T-helper 1 cell treated with Interleukin-12 subunit alpha and Interleukin-12 subunit beta and Interleukin-4 antibody, amounts not matched to agents 30 ng/mL and 1 ng/mL, for 36 hours (primary cell): ENCODE measurements at regions not wholly inside any gene's neighbourhood (a gene's known extent, or its start where the extent isn't known, plus 50 kb on each side); places are given as distances from the start of the nearest gene placed in this dataset.
"Not testable (repeated sequence)": the region's sequence is repeated elsewhere in the genome, so short reads cannot be mapped to it uniquely, and the experiment has no call there.

Experiments used
- intact Hi-C: fragments of 100-400 bp; cut with micrococcal nuclease; formaldehyde crosslinking; loops from one replicate; pipeline ENCODE4 v1.15.1; 2024

DNA sequence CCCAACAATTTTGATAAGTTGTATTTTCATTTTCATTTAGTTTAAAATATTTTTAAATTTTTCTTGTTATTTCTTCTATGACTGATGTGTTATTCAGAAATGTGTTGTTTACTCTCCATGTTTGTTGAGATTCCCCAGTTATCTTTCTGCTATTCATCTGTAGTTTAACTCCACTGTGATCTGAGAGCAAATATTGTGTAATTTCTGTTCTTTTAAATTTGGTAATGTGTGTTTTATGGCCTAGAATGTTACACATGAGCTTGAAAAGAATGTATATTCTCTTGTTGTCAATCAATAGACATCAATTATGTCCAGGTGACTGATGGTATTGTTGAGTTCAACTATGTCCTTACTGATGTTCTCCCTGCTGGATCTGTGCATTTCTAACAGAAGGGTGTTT, 188.2 kb downstream of the CYP26B1 start:
- intact Hi-C loops, result no loop called here

DNA sequence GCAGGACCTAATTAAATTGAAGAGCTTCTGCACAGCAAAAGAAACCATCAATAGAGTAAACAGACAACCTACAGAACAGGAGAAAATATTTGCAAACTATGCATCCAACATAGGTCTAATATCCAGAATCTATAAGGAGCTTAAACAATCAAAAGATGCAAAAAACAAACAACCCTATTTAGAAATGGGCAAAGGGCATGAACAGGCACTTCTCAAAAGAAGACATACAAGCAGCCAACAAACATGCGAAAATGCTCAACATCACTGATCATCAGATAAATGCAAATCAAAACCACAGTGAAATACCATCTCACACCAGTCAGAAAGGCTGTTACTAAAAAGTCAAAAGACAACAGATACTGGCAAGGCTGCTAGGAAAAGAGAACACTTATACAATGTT, 189.2 kb downstream of the CYP26B1 start:
- intact Hi-C loops, result not testable (repeated sequence)

DNA sequence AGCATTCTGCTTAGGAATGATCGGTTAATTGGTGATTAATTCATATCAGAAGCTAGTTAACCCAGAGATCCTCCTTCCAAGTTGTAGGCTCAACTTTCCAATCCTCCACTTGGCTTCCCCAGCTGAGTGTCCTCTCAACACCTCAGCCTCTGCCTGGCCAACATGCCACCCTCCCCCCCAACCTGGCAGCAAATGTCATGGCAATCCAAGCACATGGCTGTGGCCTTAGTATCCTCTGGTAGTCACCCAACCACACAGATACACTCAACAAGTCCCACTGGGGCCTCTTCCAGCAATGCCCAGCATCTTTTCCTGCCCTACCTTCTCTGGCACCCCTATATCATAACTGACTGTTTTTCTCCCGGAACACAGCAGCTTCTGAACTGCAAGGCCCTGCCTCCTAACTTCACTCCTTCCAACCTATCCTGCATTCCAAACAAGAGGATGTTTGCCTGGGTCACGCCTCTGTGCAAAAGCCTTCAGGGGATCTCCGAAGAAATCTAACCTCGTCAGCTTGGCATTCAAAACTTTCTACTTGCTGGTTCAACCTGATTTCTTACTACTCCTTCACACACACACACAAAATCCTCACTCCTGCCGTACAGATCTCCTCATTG, 195.0 kb downstream of the CYP26B1 start:
- intact Hi-C loops, result no loop called here

DNA sequence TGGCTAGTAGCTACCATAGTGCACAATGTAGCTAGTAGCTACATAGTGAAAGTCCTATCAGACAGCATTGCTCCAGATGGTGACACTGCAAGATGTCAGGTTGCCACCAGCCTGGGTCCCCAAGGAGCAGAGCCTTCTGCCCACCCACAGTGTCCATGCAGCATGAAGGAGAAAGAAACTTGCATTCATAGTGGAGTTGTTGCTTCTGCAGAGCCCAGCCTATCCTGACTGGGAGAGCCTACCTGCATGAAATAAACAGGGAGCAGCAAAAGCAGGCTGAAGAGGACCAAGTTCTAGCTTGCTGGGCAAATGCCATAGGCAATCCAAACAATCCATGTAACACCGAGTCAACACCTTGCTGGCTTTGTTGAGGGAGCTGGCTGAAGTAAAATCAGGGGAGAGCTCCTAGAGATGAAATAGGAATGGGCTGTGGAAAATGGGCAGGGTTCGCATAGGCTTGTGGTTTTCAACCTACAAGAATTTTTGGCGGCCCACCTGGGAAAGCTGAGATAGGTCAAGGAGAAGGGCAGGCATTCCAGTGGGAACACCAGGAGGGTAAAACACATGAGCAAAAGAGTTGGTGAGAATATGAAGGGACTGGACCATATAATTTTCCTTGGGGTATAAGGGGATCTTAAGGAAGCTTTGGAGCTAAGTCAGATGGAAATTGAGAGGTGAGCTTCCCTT, 195.8 kb downstream of the CYP26B1 start:
- intact Hi-C loops, result no loop called here

DNA sequence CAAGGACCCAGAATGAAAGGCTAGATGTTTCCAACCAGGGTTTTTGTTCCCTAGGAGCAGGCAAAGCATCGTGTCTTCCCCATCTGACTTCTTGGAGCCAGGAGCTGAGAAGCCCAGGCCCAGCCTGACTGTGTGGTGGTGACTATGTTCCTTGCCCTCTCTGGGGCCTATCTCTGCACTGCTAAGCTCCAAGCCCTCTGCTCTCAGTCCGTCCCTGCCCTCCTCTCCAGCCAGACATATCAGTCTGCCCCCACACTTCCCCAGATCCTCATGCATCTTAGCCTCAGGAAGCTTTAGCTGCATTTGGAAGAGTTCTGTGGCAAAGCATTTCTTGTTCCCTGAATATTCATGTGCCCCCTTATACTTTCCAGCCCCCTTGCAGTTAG, 196.6 kb downstream of the CYP26B1 start:
- intact Hi-C loops, result no loop called here

DNA sequence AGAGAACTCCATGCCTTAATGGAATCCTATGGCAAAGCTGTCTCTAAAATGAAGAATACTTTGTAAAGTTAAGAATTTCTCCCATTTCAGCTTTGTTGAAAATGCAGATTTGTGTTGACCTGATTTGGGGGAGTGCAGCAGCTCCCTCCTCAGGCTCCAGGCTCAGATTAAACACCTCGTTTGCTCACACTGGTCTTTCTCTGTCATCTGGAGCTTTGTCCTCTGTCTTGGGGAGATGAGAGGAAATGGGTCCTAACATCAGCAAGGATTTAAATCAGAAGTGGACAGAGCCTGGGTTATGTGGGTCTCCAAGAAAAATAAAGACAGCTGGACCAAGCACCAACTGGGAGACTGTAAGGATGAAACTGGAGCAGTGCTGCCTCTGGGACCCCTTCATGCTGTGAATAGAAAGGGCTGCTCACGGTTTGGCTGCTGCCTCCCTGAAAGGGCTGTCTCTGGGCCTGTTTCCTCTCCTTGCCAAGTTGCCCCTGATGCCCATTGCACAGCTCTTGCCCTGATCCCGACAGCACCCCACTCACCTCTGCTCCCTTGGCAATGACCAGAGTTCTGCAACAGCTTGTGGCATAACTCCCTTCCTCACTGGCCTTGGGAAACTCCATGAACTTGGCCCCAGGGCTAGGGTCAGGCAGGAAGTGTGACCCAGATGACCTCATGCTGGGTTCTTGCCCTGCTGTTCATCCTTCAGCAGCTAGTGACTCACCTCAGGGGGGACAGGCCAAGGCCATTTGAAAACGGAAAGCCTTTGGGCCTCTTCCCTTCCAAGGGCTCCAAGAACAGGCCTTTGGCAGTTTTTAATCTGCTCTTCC, 197.2 kb downstream of the CYP26B1 start:
- intact Hi-C loops, result no loop called here

DNA sequence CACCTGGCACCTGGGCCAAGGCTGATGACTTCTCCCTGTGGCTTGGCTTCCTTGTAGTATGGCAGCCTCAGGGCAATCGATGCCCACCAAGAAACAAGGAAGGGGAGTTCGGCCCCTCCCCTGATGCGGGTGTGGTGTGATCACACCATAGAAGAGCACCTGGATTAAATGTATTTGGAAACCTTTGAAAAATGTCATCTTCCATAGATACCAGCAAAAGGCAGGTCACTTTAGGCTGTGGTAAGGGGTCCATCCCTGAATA, 198.2 kb downstream of the CYP26B1 start:
- intact Hi-C loops, result no loop called here

DNA sequence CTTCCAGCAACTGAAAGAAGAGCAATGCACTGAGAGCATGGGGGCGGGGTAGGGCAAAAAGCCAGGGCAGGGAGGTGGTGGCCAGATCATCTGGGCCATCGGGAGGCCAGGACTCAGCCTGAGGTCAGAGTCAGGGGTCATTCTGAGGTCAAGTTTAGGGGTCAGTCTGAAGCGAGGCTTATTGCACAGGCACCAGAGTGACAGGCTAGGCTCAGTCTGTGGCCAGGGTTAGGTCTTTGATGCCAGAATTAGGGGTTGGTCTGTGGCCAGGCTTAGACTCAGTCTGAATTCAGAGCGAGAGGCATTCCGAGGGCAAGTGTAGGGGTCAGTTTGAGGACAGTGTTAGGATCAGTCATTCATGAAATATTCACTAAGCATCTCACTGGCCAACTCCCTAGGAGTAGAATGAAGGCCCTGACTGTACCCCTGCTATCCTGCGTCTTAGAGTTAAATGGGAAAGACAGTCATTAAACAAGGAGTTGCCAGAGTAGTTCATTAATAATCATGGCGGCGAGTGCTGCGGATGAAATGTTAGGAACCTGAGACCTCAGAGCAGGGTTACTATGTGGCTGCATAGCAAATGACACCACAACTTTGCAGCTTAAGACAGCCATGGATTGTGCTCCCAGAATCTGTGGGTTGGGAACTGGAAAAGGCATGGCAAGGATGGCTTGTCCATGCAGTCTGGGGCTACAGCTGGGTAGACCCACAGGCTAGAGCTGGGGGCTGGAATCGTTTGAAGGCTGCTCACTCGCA, 198.7 kb downstream of the CYP26B1 start:
- intact Hi-C loops, result no loop called here

DNA sequence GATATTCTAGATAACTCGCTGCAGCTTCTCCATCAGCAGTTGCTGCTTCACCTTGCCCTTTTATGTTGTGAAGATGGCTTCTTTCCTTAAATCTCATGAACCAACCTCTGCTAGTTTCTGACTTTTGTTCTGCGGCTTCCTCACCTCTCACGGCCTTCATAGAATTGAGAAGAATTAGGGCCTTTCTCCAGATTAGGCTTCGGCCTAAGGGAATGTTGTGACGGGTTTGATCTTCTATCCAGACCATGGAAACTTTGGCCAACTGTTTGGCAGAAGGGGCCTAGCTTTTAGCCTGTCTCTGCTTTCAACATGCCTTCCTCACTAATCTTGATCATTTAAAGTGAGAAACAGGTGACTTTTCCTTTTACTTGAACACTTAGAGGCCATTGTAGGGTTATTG, 199.9 kb downstream of the CYP26B1 start:
- intact Hi-C loops, result no loop called here

DNA sequence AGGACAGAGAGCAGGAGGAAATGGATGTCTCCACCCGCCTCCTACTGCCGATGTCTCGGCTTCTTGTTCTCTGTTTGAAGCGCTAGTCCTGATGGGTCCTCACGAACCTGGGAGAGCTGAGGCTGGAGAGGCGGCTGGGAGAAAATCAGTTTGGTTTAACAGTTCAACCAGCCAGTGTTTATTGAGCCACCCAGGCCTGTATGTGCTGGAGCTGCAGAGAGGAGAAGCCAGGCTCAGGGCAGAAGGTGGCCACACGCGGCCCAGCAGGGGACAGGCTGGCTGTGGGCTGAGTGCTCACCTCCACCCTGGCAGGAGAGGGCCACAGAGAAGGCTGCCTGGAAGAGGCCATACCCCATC, 202.1 kb downstream of the CYP26B1 start:
- intact Hi-C loops, result no loop called here

DNA sequence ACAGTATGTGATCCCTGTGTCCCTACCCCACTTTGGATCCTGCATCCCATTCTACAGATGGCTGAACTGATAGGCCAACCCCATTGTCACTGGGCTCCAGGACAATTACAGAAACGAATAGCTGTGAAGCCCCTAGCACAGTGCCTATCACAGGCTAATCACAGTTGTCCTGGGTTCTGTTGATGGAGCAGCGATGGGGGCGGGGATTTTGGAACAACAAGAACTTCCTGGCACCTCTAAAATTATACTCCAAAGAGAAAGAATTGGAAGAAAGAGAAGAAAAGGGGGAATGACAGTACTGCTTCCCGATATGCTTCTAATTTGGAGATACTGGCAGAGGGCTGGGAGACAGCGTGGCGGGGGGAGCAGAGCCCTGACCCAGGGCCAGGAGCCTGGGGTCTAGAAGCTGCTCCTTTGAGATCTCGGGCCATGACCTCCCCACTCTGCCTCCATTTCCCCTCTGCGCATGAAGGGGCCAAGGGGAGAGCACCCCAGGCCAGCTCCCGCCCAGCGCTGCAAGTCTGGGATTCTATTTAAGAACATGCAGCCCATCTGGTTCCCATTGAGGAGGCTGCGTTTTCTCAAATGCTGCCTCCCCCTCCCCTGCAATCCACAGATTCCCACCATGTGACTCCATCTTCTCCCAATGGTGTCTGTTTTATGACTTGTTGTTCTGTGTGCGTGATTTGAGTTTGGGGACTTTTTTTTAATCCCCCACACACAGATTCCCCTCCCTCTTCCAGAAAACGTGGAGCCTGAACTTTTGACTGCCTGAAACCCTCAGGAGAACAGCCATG, 202.7 kb downstream of the CYP26B1 start:
- intact Hi-C loops, result no loop called here

DNA sequence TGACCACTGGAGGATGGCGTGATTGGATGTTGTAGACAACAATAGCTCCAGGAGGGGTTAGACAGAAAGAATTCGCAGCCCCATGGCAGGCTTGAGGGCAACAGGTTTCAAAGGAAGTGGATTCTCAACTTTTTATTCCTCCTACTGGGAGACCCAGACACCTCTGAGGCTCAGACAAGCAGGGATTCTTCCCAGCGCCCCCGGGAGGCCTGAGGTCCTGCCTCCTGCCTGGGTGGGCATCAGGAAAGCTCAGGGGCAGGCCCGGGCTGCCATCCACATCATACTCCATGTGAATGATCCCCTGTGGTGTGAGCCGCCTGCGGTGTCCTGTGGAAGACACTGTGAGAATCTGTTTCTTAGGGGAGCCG, 203.5 kb downstream of the CYP26B1 start:
- intact Hi-C loops, result no loop called here

DNA sequence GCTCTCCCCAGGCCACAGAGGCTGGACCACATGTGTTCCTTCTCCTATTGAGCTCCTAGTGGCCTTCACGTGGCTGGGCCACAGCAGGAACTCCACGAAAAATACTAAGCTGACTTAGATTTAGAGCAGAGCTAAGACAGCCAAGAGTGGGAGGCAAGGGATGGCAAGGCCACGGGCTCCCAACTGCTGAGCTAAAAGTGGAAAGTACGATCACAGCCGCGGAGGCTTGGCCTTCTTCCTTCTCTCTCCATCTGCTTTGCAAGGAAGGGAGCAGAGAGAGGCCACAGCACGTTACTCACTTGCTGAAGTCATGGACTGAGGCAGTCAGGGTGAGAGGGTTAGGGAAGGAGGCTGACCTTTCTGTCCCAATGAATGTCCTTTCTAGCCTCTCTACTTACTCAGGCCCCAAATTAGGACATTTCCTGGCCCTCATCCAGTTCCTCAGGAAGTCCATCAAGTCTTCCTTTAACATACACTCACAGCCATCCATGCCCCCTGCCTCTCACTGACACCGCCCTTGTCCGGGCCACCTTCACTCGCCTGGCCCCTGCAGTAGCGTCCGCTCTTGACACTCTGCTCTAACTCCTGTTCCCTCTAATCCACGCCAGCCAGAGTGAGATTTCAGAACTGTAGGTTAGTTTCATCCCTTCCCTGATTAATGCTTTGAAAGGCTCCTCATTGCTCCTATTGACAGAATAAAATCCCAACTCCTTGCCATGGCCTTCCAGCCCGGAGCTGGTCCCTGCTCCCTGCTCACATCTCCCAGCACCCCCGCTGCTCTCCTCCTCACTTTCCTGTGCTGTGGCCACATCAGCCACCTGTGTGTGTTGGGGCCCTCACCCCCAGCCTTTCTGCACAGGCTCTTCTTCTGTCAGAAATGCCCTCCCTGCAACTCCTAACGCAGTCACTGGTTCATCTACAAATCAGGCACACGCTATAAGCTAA, 204.2 kb downstream of the CYP26B1 start:
- intact Hi-C loops, result no loop called here

DNA sequence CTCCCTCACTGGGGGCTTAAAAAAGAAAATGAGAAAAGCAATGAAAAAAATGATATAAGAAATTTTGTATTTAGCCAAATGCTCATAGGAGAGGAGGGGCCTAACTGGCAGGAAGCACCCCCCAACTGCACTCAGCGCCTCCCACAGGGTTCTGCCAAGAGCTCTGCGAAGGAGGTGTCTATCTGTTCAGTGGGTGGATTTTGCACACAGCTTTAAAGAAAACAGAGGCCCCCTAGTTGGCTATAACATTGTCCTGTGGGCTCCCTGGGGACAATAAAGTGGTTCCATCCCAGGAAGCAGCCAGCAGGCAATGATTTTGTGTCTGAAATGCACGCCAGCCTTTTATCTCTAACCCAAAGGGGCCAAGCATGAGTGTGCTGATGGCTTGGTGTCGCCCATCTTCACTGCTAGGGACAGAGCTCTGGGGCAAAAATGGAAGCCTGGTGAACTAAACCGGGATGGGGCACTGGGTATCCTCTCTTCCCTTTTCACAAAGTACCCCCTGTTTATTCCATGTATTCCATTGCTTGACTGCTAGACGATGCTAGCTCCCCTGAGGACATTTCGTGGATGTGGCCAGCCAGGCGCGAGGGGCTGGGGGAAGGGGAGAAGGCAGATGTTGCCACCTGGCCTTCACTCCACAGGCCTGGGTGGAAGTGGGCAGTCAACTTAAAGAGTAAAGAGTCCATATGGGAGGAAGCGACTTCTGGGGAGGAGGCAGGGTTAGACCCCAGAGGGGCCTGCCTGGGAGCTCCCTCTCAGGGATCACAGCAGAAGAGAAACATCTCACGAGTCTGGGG, 205.7 kb downstream of the CYP26B1 start:
- intact Hi-C loops, result no loop called here

DNA sequence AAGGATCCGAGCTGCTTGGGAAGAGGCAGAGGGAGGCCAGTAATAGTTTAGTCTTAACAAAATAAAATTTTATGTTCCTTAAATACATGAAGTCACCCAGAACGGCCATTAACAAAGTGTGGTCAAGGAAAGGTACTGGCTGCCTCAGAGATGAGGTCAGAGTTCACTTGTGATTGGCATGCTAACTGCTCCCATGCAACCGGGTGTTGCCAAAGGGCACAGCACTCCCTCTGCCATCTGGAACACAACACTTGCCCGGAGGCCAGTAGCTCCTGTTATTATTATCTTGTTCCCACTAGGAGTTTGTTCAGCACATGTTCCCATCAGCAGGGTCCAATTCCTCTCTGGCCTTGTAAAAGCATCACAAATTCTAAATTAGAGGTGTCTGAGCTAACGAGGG, 207.0 kb downstream of the CYP26B1 start:
- intact Hi-C loops, result no loop called here

DNA sequence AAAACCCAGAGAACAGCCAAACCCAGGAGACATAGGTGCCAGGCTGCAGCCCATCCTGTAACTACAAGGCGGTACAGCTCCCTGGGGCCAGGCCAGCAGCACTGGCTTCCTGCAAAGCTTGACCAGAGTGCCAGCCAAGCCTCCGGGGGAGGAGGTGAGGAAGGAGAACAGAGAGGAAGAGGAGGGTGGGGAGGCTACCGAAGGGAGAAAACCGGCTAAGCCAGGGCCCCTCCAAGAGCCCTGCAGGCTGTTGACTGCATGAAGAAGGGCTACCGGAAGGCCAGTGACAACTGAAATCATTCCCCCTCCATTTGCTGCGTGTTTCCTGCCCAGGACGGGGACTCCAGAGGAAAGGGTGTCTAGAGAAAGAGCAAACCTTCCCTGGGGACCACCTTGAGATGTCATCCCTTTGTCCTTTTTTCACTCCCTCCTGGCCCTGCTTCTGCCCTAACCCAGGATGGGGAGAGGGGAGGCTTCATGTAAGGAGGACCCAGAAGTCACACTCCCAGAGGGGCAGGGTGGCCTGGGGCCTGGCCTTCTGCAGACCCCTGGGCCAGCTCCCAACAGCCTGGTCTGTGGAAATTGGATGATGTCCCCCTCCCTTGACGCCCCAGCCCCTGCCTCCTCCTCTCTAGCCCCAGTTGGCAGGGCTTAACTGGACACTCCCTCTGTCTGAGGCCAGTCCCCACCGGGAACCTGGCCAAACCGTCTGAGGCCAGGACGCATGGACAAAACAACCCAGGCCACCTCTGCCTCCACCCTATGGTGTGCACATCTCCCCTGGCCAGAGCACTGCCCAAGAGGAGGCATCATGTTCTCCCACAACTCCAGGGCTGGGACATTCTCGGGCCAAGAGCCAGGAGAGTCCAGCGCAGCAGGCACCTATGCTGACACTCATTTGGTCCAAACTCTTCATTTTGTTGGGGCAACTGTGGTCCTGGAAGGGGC, 207.8 kb downstream of the CYP26B1 start:
- intact Hi-C loops, result no loop called here

DNA sequence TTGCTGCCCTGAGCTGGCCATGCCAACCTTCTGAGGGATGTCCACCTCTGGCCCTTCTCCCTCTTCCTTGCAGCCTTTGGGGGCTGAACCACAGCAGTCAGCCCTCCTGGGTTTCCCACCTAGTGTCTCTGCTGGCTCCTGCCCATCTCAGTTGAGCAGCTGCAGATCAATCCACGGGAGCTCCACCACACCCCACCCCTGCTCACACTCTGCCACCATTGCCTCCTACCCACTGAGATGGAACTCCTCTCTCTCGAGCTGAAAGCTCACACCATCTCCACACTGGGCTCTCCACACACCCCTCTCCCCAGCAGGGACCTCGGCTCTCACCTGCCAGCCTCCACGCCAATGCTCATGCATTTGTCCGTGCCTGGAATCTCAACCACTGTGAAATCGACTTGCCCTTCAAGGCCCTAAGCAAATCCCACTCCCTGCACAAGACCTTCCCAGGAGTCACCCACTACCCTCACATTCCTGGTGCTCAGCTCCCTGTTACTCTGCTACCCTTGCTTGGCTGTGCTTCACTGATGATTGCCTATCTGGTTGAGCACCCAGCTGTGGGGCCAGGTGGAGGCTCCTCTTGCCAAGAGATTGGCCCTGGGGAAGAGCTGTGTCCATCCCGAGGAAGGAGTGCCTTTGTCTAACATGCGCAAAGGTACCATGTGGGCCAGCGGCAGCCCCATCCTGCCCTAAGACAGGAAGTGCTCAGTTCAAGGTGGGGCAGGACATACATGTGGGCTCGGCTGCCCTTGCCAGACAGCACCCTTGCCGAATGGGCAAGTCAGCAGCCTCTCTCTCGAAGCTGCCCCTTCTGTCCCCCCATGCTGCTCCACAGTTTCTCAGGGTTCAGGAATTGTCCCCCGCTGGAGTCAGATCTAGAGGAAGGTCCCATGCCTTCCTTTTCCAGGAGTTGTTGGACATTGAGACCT, 208.7 kb downstream of the CYP26B1 start:
- intact Hi-C loops, result no loop called here
